ENCODE measurements at regions not wholly inside any gene's neighbourhood (a gene's known extent, or its start where the extent isn't known, plus 50 kb on each side); places are given as distances from the start of the nearest gene placed in this dataset.
"Not testable (repeated sequence)": the region's sequence is repeated elsewhere in the genome, so short reads cannot be mapped to it uniquely, and the experiment has no call there.

- Histone ChIP-seq H3K36me3 (ENCODE audit: control insufficient read depth, low read depth, low read length) (no peaks in the 10 kb centered on the region), H3K27me3 (ENCODE audit: control insufficient read depth, insufficient read depth, low read length) (no peaks in the 10 kb centered on the region), H3K9me3 (ENCODE audit: control insufficient read depth, low read depth, low read length) (no peaks in the 10 kb centered on the region), H3K4me3 (ENCODE audit: low read length) (no peak overlapping the region), H3K9ac (ENCODE audit: low read length) (no peak overlapping the region), H3K4me1 (ENCODE audit: control insufficient read depth, low read depth, low read length) (no peaks in the 10 kb centered on the region), H3K27ac (ENCODE audit: low read length) (no peak overlapping the region)
Measured at GRCh38 chr1:164137273-164137925, 421.6 kb upstream of the PBX1 start.

DNA sequence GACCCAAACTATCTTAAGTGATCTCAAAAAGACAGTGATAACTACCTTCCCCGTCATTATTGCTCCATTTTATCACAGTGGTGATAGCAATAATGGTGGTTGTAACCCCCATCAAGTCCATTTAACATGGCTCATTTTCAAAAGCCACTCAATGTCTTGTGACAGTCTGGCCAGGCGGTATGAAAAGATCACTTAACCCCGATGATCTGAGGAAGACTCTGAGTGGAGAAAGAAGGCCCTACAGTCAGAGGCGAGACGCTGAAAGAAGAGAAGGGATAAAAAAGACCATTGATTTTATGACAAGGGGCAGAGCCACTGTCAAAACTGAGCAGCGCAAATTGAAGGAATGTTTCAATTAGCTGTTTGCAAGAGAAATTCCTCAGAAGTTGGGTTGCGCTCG, 417.2 kb upstream of the PBX1 start:
- no peaks in the 10 kb centered on the region for H3K27me3 ChIP-seq (ENCODE audit: control insufficient read depth, insufficient read depth, low read length)
- no peak overlapping the region for H3K4me3 ChIP-seq (ENCODE audit: low read length)
- no peak overlapping the region for H3K27ac ChIP-seq (ENCODE audit: low read length)
- no peak overlapping the region for H3K9ac ChIP-seq (ENCODE audit: low read length)
- no peaks in the 10 kb centered on the region for H3K4me1 ChIP-seq (ENCODE audit: control insufficient read depth, low read depth, low read length)
- no peaks in the 10 kb centered on the region for H3K36me3 ChIP-seq (ENCODE audit: control insufficient read depth, low read depth, low read length)
- no peaks in the 10 kb centered on the region for H3K9me3 ChIP-seq (ENCODE audit: control insufficient read depth, low read depth, low read length)

DNA sequence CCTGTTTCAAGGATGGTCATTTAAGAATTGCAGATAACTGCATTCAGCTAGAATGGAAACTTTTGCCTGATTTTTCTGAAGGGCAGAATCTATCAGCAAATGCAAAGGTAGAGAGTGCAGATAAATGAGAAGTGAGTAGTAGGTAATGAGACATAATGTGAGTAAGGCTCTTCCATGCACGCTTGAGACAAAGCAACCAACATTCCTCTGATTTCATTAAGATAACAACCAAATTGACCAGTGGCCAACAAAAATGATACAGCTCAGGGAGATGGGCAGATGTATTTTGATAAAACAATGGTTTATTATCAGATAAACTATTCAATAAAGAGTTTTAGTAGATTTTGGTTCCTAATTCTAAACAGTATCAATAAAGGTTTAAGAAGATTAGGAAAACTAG, 404.4 kb upstream of the PBX1 start:
- H3K4me1 ChIP-seq (ENCODE audit: control insufficient read depth, low read depth, low read length): no peaks in the 10 kb centered on the region
- no peak overlapping the region for H3K27ac ChIP-seq (ENCODE audit: low read length)
- no peak overlapping the region for H3K9ac ChIP-seq (ENCODE audit: low read length)
- H3K4me3 ChIP-seq (ENCODE audit: low read length): no peak overlapping the region
- H3K27me3 ChIP-seq (ENCODE audit: control insufficient read depth, insufficient read depth, low read length): no peaks in the 10 kb centered on the region
- H3K9me3 ChIP-seq (ENCODE audit: control insufficient read depth, low read depth, low read length): no peaks in the 10 kb centered on the region
- H3K36me3 ChIP-seq (ENCODE audit: control insufficient read depth, low read depth, low read length): no peaks in the 10 kb centered on the region

- H3K27me3 ChIP-seq (ENCODE audit: control insufficient read depth, insufficient read depth, low read length): no peaks in the 10 kb centered on the region
- no peaks in the 10 kb centered on the region for H3K9me3 ChIP-seq (ENCODE audit: control insufficient read depth, low read depth, low read length)
- no peak overlapping the region for H3K9ac ChIP-seq (ENCODE audit: low read length)
- no peaks in the 10 kb centered on the region for H3K4me1 ChIP-seq (ENCODE audit: control insufficient read depth, low read depth, low read length)
- no peak overlapping the region for H3K4me3 ChIP-seq (ENCODE audit: low read length)
- H3K27ac ChIP-seq (ENCODE audit: low read length): no peak overlapping the region
- no peaks in the 10 kb centered on the region for H3K36me3 ChIP-seq (ENCODE audit: control insufficient read depth, low read depth, low read length)
Measured at GRCh38 chr1:164155347-164155746, 403.6 kb upstream of the PBX1 start.

- Histone ChIP-seq H3K27ac (ENCODE audit: low read length) (no peak overlapping the region), H3K36me3 (ENCODE audit: control insufficient read depth, low read depth, low read length) (no peaks in the 10 kb centered on the region), H3K4me1 (ENCODE audit: control insufficient read depth, low read depth, low read length) (no peaks in the 10 kb centered on the region), H3K4me3 (ENCODE audit: low read length) (no peak overlapping the region), H3K9me3 (ENCODE audit: control insufficient read depth, low read depth, low read length) (no peaks in the 10 kb centered on the region), H3K27me3 (ENCODE audit: control insufficient read depth, insufficient read depth, low read length) (no peaks in the 10 kb centered on the region), H3K9ac (ENCODE audit: low read length) (no peak overlapping the region)
Measured at GRCh38 chr1:164163289-164163849, 395.6 kb upstream of the PBX1 start.

GRCh38 chr1:164165466-164165865, 393.5 kb upstream of the PBX1 start:
- H3K9ac ChIP-seq (ENCODE audit: low read length): no peak overlapping the region
- H3K9me3 ChIP-seq (ENCODE audit: control insufficient read depth, low read depth, low read length): no peaks in the 10 kb centered on the region
- H3K36me3 ChIP-seq (ENCODE audit: control insufficient read depth, low read depth, low read length): no peaks in the 10 kb centered on the region
- no peaks in the 10 kb centered on the region for H3K27me3 ChIP-seq (ENCODE audit: control insufficient read depth, insufficient read depth, low read length)
- H3K27ac ChIP-seq (ENCODE audit: low read length): no peak overlapping the region
- H3K4me3 ChIP-seq (ENCODE audit: low read length): no peak overlapping the region
- no peaks in the 10 kb centered on the region for H3K4me1 ChIP-seq (ENCODE audit: control insufficient read depth, low read depth, low read length)

DNA sequence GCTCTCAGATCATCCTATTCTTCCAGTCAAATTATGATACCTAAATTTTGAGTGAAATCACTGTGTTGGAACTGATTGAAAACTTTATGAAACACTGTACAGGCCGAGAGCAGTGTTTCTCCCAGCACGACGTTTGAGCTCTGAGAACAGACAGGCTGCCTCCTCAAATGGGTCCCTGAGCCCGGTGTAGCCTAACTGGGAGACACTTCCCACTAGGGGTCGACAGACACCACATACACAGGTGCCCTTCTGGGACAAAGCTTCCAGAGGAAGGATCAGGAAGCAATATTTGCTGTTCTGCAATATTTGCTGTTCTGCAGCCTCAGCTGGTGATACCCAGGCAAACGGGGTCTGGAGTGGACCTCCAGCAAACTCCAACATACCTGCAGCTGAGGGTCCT, 392.5 kb upstream of the PBX1 start:
- H3K9me3 ChIP-seq (ENCODE audit: control insufficient read depth, low read depth, low read length); H3K27ac ChIP-seq (ENCODE audit: low read length); H3K36me3 ChIP-seq (ENCODE audit: control insufficient read depth, low read depth, low read length); H3K4me1 ChIP-seq (ENCODE audit: control insufficient read depth, low read depth, low read length); H3K27me3 ChIP-seq (ENCODE audit: control insufficient read depth, insufficient read depth, low read length); H3K4me3 ChIP-seq (ENCODE audit: low read length); H3K9ac ChIP-seq (ENCODE audit: low read length): not testable (repeated sequence)

DNA sequence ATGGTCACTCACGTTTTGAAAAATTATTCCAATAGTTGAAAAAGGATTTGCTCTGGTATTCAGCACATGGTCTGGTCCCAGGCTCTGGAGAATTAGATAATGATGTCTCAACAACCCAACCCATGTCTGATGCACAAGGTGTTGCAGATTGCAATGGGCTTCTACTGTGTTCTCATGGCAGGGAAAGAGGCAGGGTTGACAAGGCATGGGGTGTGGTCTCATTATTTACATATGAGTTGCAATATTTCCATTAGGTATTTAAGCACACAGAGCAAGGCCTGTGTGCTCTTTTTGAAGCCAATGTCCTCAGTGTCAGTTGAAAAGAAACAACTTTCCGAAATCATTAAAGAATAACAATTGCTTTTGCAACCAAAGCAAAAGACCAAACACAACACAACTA, 381.9 kb upstream of the PBX1 start:
- Histone ChIP-seq H3K9me3 (ENCODE audit: control insufficient read depth, low read depth, low read length) (no peaks in the 10 kb centered on the region), H3K4me3 (ENCODE audit: low read length) (no peak overlapping the region), H3K4me1 (ENCODE audit: control insufficient read depth, low read depth, low read length) (no peaks in the 10 kb centered on the region), H3K36me3 (ENCODE audit: control insufficient read depth, low read depth, low read length) (no peaks in the 10 kb centered on the region), H3K9ac (ENCODE audit: low read length) (no peak overlapping the region), H3K27me3 (ENCODE audit: control insufficient read depth, insufficient read depth, low read length) (no peaks in the 10 kb centered on the region), H3K27ac (ENCODE audit: low read length) (no peak overlapping the region)

- no peaks in the 10 kb centered on the region for H3K27me3 ChIP-seq (ENCODE audit: control insufficient read depth, insufficient read depth, low read length)
- no peaks in the 10 kb centered on the region for H3K4me1 ChIP-seq (ENCODE audit: control insufficient read depth, low read depth, low read length)
- H3K4me3 ChIP-seq (ENCODE audit: low read length): no peak overlapping the region
- H3K36me3 ChIP-seq (ENCODE audit: control insufficient read depth, low read depth, low read length): no peaks in the 10 kb centered on the region
- no peaks in the 10 kb centered on the region for H3K9me3 ChIP-seq (ENCODE audit: control insufficient read depth, low read depth, low read length)
- H3K9ac ChIP-seq (ENCODE audit: low read length): no peak overlapping the region
- H3K27ac ChIP-seq (ENCODE audit: low read length): no peak overlapping the region
Measured at GRCh38 chr1:164180824-164181223, 378.2 kb upstream of the PBX1 start.

GRCh38 chr1:164183854-164184635, 374.9 kb upstream of the PBX1 start:
- Histone ChIP-seq H3K27ac (ENCODE audit: low read length) (no peak overlapping the region), H3K4me3 (ENCODE audit: low read length) (no peak overlapping the region), H3K9me3 (ENCODE audit: control insufficient read depth, low read depth, low read length) (no peaks in the 10 kb centered on the region), H3K9ac (ENCODE audit: low read length) (no peak overlapping the region), H3K4me1 (ENCODE audit: control insufficient read depth, low read depth, low read length) (no peaks in the 10 kb centered on the region), H3K36me3 (ENCODE audit: control insufficient read depth, low read depth, low read length) (no peaks in the 10 kb centered on the region), H3K27me3 (ENCODE audit: control insufficient read depth, insufficient read depth, low read length) (no peaks in the 10 kb centered on the region)

GRCh38 chr1:164186881-164187280, 372.1 kb upstream of the PBX1 start:
- H3K4me1 ChIP-seq (ENCODE audit: control insufficient read depth, low read depth, low read length): no peaks in the 10 kb centered on the region
- no peak overlapping the region for H3K9ac ChIP-seq (ENCODE audit: low read length)
- no peak overlapping the region for H3K27ac ChIP-seq (ENCODE audit: low read length)
- no peaks in the 10 kb centered on the region for H3K9me3 ChIP-seq (ENCODE audit: control insufficient read depth, low read depth, low read length)
- no peaks in the 10 kb centered on the region for H3K36me3 ChIP-seq (ENCODE audit: control insufficient read depth, low read depth, low read length)
- H3K27me3 ChIP-seq (ENCODE audit: control insufficient read depth, insufficient read depth, low read length): no peaks in the 10 kb centered on the region
- H3K4me3 ChIP-seq (ENCODE audit: low read length): no peak overlapping the region

DNA sequence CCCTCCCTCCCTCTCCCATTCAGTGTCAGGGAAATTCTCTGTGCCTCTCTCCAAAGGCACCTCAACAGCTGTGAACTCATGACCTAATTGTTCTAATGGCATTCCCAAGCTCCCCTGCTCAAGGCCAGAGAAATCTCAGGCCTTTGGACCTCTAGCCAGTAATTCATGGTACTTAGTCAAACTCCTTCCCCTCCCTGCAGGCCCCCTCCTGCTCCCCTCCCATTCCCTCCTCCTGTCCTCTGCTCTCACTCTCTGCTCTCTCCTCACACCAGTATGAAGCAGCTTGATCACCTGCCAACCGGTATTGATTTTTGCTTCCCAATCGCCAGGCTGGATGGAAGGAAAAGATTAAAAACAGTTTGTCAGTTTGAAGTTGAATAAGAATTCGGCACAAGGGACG, 370.5 kb upstream of the PBX1 start:
- Histone ChIP-seq H3K9me3 (ENCODE audit: control insufficient read depth, low read depth, low read length) (no peaks in the 10 kb centered on the region), H3K27me3 (ENCODE audit: control insufficient read depth, insufficient read depth, low read length) (no peaks in the 10 kb centered on the region), H3K4me3 (ENCODE audit: low read length) (no peak overlapping the region), H3K27ac (ENCODE audit: low read length) (no peak overlapping the region), H3K4me1 (ENCODE audit: control insufficient read depth, low read depth, low read length) (no peaks in the 10 kb centered on the region), H3K9ac (ENCODE audit: low read length) (no peak overlapping the region), H3K36me3 (ENCODE audit: control insufficient read depth, low read depth, low read length) (no peaks in the 10 kb centered on the region)

Measured in iPS-18a (cell line).